ENCODE measurements at regions not wholly inside any gene's neighbourhood (a gene's known extent, or its start where the extent isn't known, plus 50 kb on each side); places are given as distances from the start of the nearest gene placed in this dataset.

- H3K9me3 ChIP-seq (ENCODE audit: control insufficient read depth, low read length): no peaks in the 10 kb centered on the region
- ATAC-seq (peak; percentile 12 to 55), DNase-seq (no peak)
- no peak overlapping the region for H3K4me3 ChIP-seq (ENCODE audit: low read length)
- H3K27me3 ChIP-seq (ENCODE audit: control insufficient read depth, insufficient read depth): no peaks in the 10 kb centered on the region
- H3K4me1 ChIP-seq (ENCODE audit: control insufficient read depth, insufficient read depth, low read length): no peaks in the 10 kb centered on the region
- H3K27ac ChIP-seq (ENCODE audit: low read length): no peak overlapping the region
- intact Hi-C loops (cut with DNase I): no loop called here
- whole genome bisulfite sequencing: 69% methylated on average over 9 of the region's 9 CpGs
These were observed 115.6 kb upstream of the GPC1 start for GRCh38 chr2:240319855-240320203.

GRCh38 chr2:240320204-240320993 lies 115.1 kb upstream of the GPC1 start:
- no peak overlapping the region for H3K4me3 ChIP-seq (ENCODE audit: low read length)
- DNase-seq (peak in 1 of 3 donors; percentile 76), ATAC-seq (peak in 1 of 2 donors; percentile 95)
- 45% methylated on average over 25 of the region's 25 CpGs for WGBS
- intact Hi-C loops (cut with DNase I): no loop called here
- H3K27ac ChIP-seq (ENCODE audit: low read length): no peak overlapping the region
- no peaks in the 10 kb centered on the region for H3K4me1 ChIP-seq (ENCODE audit: control insufficient read depth, insufficient read depth, low read length)
- no peaks in the 10 kb centered on the region for H3K27me3 ChIP-seq (ENCODE audit: control insufficient read depth, insufficient read depth)
- no peaks in the 10 kb centered on the region for H3K9me3 ChIP-seq (ENCODE audit: control insufficient read depth, low read length)

DNA sequence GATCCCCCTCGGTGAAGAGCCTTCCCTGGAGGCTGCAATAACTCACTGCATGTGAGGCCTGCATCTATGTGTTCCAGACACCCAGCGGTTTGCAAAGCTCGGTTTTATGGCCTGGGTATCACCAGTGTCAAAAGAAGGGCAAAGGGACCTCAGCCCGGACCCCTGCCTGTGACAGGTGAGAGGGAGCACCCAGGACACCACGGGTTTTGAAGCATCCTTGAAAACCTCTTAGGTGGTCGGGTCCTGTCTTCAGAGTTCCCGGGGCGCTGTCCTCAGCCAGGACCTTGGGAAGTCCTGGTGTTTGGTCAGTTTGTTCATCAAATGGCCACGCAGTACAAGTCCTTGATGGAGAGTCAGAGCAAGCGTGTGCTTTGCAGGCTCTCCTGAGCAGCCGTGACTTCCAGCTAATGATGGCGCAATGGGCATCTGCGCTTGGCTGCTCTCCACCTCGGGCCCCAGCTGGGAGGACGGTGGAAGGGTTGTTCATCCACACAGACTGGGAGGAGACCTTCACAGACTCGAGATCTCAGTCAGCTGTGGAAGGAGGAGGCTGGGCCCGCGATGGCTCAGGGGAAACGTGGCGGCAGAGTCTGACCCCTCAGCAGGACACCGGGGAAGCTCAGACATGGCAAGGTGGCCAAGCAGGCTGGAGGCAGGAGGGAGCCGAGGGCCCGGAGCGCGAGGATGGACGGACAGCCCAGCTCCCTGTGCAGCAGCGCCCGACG lies 113.1 kb upstream of the GPC1 start:
- 86% methylated on average over 29 of the region's 29 CpGs for whole genome bisulfite sequencing
- no peaks in the 10 kb centered on the region for H3K4me1 ChIP-seq (ENCODE audit: control insufficient read depth, insufficient read depth, low read length)
- H3K27ac ChIP-seq (ENCODE audit: low read length): no peak overlapping the region
- no peak overlapping the region for H3K4me3 ChIP-seq (ENCODE audit: low read length)
- intact Hi-C loops (cut with DNase I): no loop called here
- no peak for DNase-seq
- no peaks in the 10 kb centered on the region for H3K27me3 ChIP-seq (ENCODE audit: control insufficient read depth, insufficient read depth)
- no peaks in the 10 kb centered on the region for H3K9me3 ChIP-seq (ENCODE audit: control insufficient read depth, low read length)
- ATAC-seq: no peak

- WGBS: 90% methylated on average over 25 of the region's 25 CpGs
- Histone ChIP-seq H3K27me3 (ENCODE audit: control insufficient read depth, insufficient read depth) (no peaks in the 10 kb centered on the region), H3K4me1 (ENCODE audit: control insufficient read depth, insufficient read depth, low read length) (no peaks in the 10 kb centered on the region), H3K4me3 (ENCODE audit: low read length) (no peak overlapping the region), H3K27ac (ENCODE audit: low read length) (no peak overlapping the region), H3K9me3 (ENCODE audit: control insufficient read depth, low read length) (no peaks in the 10 kb centered on the region)
- ATAC-seq (no peak), DNase-seq (no peak)
- intact Hi-C loops (cut with DNase I): no loop called here
These were observed 112.5 kb upstream of the GPC1 start for GRCh38 chr2:240322991-240323390.

DNA sequence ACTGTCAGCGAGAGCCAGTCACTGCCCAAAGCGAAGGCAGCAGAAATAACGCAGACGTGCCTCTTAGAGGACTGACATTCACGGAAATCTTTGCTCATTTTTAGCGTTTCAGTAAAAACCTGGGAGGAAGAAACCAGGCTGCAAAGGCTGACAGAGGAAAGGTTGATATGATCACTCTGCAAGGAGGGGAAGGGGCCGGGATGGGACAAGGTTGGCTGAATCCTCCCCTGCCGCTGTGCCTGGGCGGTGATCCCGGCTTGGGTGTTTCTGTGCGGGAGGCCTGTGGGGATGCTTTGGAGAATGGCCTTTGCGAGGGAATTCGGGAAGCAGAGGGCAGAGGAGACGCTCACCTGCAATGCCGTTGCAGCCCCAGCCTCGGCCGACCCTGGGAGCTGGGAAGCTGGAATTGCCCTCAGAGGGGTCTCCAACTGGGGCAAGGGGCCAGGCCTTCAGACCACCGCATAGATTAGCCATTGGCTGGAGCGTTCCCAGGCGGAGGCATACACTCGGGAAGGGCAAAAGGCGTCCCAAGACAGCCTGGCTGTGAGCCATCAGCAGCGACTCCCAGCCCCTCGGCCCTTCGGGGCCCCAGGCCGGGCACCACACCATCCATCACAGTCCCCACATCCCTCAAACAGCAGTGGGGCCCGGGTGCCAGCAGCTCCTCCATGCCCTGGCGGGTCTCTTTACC lies 111.7 kb upstream of the GPC1 start:
- 84% methylated on average over 28 of the region's 28 CpGs for WGBS
- Histone ChIP-seq H3K9me3 (ENCODE audit: control insufficient read depth, low read length) (no peaks in the 10 kb centered on the region), H3K27ac (ENCODE audit: low read length) (no peak overlapping the region), H3K4me3 (ENCODE audit: low read length) (no peak overlapping the region), H3K27me3 (ENCODE audit: control insufficient read depth, insufficient read depth) (no peaks in the 10 kb centered on the region), H3K4me1 (ENCODE audit: control insufficient read depth, insufficient read depth, low read length) (no peaks in the 10 kb centered on the region)
- DNase-seq (no peak), ATAC-seq (no peak)
- intact Hi-C loops (cut with DNase I): no loop called here

DNA sequence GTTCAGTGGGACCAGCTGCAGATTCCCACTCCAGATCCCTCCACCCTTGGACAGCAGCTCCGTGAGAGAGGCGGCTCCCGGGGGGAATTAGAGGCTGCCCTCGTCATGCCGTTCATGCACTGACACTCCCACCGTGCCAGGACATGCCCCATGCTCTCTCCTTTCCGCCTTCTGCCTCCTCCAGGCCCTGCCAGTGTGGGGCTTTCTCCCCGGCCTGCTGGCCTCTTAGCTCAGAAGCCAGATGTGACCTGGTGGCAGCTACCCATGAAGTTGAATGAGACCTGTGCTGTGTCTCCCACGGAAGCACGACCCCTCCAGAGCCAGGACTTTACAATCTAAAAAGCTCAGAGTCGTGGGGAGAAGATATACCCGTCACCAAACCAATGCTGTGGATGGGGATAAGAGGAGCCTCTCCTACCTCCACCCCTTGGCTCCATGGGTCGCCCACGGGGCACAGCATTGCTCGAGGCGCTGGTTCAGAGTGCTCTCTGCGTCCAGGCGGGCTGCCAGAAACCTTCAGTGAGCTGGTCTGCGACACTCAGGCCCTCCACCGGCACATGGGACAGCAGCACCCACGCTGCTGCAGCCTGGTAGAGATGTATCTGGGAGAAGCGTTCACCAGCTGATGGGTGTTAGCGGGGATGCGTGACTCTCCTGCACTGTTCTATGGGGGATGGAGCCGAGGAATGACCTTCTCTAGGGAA lies 111.0 kb upstream of the GPC1 start:
- no peak overlapping the region for H3K27ac ChIP-seq (ENCODE audit: low read length)
- no peaks in the 10 kb centered on the region for H3K9me3 ChIP-seq (ENCODE audit: control insufficient read depth, low read length)
- H3K27me3 ChIP-seq (ENCODE audit: control insufficient read depth, insufficient read depth): no peaks in the 10 kb centered on the region
- DNase-seq (no peak), ATAC-seq (no peak)
- WGBS: 73% methylated on average over 25 of the region's 25 CpGs
- no peaks in the 10 kb centered on the region for H3K4me1 ChIP-seq (ENCODE audit: control insufficient read depth, insufficient read depth, low read length)
- H3K4me3 ChIP-seq (ENCODE audit: low read length): no peak overlapping the region
- intact Hi-C loops (cut with DNase I): no loop called here

DNA sequence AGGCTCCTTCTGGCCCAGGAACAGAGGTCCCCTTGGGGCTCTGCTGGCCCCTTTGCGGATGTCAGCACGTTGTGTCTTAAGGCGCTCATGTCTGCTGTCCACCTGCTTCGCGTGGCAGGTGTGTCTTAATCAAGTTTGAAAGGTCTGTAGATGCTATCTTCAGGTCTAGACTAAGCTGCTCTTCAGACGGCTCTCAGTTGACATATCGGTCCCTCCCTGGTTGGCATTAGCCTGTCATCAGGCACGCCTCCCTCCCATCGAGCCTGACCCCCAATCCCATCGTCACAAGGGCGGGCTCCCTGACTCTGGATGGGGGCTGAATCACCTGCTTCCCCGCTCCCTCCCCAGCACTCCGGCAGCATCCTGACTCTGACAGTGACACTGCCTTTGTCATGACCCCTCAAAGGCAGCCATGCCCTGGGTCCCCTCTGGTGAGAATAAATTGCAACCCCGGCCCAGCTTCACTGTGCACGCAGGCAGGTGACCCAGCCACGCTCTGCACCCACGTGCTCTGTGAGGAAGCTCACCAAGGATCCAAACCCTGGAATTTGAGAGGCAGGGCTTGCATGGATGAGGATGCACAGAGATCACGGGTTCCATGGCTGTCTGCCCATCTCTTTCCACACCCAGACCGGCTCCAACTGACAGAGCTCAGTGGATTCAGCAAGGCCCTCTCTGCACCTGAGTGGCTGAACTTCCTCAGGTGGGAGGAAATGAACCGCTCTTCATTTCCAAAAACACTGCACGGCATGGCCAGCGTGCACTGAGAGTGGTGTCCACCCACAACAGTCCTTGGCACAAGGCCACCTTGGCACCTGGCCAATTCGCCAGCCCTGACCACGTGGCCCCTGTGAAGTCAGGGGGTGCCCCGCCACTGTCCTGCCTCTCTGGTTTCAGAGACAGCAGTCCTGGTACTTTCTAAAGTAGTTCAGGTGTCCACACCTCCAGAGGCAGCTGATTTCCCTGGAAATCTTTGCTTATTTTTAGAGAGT lies 110.2 kb upstream of the GPC1 start:
- peak; percentile 46 to 86 (median 82) for DNase-seq
- no peaks in the 10 kb centered on the region for H3K4me1 ChIP-seq (ENCODE audit: control insufficient read depth, insufficient read depth, low read length)
- H3K4me3 ChIP-seq (ENCODE audit: low read length): no peak overlapping the region
- H3K27me3 ChIP-seq (ENCODE audit: control insufficient read depth, insufficient read depth): no peaks in the 10 kb centered on the region
- no peaks in the 10 kb centered on the region for H3K9me3 ChIP-seq (ENCODE audit: control insufficient read depth, low read length)
- no peak overlapping the region for H3K27ac ChIP-seq (ENCODE audit: low read length)
- ATAC-seq: peak; percentile 49 to 58
- 60% methylated on average over 25 of the region's 25 CpGs for WGBS
- intact Hi-C loops (cut with DNase I): no loop called here

DNA sequence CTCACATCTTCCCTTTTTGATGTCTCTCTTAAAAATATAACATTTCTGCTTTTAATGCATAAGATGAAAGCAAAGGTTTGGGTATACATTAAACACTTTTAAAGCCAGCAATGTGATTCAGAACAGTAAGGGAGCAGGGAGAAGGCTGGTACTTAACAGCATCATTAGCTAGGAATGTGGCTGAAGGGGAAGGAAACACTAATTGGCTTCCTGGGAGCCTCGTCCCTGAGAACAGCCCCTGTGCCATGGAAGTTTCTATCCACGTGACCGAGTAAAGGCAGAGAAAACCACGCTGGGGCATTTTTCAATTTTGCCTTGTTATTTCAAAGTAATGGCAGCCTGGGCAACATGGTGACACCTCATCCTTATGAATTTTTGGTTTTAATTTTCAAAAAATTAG lies 109.2 kb upstream of the GPC1 start:
- intact Hi-C loops (cut with DNase I): no loop called here
- no peak overlapping the region for H3K4me3 ChIP-seq (ENCODE audit: low read length)
- WGBS: 57% methylated on average over 4 of the region's 4 CpGs
- no peaks in the 10 kb centered on the region for H3K4me1 ChIP-seq (ENCODE audit: control insufficient read depth, insufficient read depth, low read length)
- DNase-seq (no peak), ATAC-seq (no peak)
- no peaks in the 10 kb centered on the region for H3K27me3 ChIP-seq (ENCODE audit: control insufficient read depth, insufficient read depth)
- no peak overlapping the region for H3K27ac ChIP-seq (ENCODE audit: low read length)
- no peaks in the 10 kb centered on the region for H3K9me3 ChIP-seq (ENCODE audit: control insufficient read depth, low read length)

GRCh38 chr2:240326886-240327285 lies 108.6 kb upstream of the GPC1 start:
- WGBS: 85% methylated on average over 9 of the region's 9 CpGs
- intact Hi-C loops (cut with DNase I): no loop called here
- no peak overlapping the region for H3K27ac ChIP-seq (ENCODE audit: low read length)
- ATAC-seq (no peak), DNase-seq (no peak)
- H3K4me1 ChIP-seq (ENCODE audit: control insufficient read depth, insufficient read depth, low read length): no peaks in the 10 kb centered on the region
- no peaks in the 10 kb centered on the region for H3K27me3 ChIP-seq (ENCODE audit: control insufficient read depth, insufficient read depth)
- H3K4me3 ChIP-seq (ENCODE audit: low read length): no peak overlapping the region
- no peaks in the 10 kb centered on the region for H3K9me3 ChIP-seq (ENCODE audit: control insufficient read depth, low read length)

DNA sequence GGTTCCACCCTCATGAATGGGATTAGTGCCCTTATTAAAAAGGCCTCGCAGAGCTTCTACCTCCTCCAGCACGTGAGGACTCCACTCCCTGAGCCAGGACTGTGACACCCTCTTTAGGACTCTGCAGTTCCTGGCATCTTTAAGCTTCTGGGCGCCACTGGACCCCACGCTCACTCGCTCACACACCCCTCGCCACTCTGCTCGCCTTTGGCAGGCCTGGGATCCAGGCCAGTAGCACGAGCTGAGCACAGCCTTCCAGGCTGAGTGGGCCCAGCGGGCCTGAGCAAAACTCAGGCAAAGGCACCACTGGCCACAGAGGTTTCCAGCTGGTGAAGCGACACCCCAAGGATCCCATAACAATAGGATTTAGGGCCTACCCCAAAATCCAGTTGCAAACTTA lies 107.9 kb upstream of the GPC1 start:
- intact Hi-C loops (cut with DNase I): no loop called here
- WGBS: 91% methylated on average over 10 of the region's 10 CpGs

More for the DNA sequence above, 107.9 kb upstream of the GPC1 start:
- DNase-seq: no peak
- Histone ChIP-seq H3K27ac (ENCODE audit: low read length) (no peak overlapping the region), H3K9me3 (ENCODE audit: control insufficient read depth, low read length) (no peaks in the 10 kb centered on the region), H3K4me3 (ENCODE audit: low read length) (no peak overlapping the region), H3K27me3 (ENCODE audit: control insufficient read depth, insufficient read depth) (no peaks in the 10 kb centered on the region), H3K4me1 (ENCODE audit: control insufficient read depth, insufficient read depth, low read length) (no peaks in the 10 kb centered on the region)
- no peak for ATAC-seq

All from right cardiac atrium (tissue), 5 donors.